Activated CD8-positive, alpha-beta memory T cell treated with anti-CD3 and anti-CD28 coated beads for 24 hours (primary cell): ENCODE measurements at regions not wholly inside any gene's neighbourhood (a gene's known extent, or its start where the extent isn't known, plus 50 kb on each side); places are given as distances from the start of the nearest gene placed in this dataset.
"Not testable (repeated sequence)": the region's sequence is repeated elsewhere in the genome, so short reads cannot be mapped to it uniquely, and the experiment has no call there.

Experiments used
- DNase-seq: peaks from one replicate; pipeline ENCODE4 v3.0.0-alpha.2; 2020

GRCh38 chr1:182191381-182192115, 130.0 kb upstream of the ZNF648 start:
- DNase-seq, result no peak

DNA sequence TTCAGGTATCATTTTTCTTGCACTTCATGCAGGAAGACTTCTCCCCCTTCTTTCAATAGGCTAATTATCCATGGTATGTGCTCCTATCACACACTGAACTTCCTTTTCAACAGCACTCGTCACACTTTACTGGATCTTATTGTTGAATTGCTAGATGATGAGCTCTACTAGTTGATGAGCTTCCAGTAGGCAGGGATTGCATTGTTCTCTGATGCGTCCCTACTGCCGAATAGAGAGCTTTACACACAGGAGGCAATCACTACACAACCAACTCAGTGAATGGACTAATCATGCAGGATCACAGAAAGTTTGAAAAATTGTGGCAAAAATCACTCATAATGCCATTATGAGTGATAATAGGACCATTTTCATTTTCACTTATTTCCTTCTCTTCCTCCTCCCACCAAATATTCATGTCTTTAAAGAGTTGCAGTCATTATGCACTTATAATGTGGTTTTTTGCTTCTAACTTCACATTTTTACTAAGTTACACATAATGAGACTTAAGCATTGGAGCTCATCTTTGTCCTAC, 128.1 kb upstream of the ZNF648 start:
- no peak for DNase-seq

DNA sequence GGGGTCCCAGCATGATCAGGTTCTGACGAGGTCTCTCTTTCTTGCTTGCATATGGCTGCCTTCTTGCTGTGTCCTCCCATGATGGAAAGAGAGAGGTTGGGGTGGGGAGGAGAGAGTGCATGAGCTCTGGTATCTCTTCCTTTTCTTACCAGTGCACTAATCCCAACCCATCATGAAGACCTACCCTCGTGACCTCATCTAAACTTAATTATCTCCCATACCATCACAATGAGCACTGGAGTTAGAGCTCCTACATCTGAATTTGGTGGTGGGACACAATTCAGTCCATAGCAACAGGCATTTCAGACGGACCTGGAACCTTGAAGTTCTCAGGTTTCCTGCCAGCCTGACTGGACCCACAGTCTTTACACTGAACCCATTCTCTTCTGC, 125.2 kb upstream of the ZNF648 start:
- no peak for DNase-seq

DNA sequence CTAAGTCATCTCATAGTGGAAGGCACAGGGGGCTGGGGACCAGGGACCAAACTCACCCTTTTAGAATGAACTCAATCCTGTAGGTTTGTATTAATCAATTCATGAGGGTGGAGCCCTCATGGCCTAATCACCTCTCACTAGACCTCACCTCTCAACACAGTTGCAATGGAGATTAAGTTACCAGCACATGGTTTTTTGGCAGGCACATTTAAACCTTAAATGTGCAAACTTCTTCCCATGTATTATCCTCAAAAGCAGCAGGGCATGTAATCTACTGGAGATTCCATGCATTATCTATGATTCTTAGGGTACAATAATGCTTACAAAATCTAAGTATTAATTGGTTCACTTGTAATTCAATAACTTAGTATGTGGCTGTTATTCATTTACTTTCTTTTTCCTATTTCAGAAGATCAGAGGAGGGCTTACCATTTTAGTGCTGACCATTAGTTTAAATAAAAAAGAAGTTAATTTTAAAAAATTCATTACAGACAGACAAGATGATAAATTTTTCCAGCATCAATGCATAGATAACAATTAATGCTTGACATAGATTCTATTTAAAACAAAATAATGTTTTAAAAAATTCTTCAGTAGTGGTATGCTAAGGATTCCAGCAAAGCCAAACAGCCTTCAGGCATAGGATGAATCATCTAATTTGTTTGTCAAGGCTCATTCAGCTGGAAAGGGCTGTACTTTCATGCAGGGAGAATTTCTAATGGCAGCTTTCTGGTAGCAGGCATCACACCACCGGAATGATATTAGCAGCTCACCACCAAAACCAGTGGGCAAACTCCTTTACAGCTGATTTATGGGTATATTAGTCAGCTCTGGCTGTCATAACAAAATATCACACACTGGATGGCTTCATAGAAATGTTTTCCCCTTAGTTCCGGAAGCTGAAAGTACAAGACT, 124.6 kb upstream of the ZNF648 start:
- no peak for DNase-seq

GRCh38 chr1:182185136-182185535, 123.6 kb upstream of the ZNF648 start:
- no peak for DNase-seq

DNA sequence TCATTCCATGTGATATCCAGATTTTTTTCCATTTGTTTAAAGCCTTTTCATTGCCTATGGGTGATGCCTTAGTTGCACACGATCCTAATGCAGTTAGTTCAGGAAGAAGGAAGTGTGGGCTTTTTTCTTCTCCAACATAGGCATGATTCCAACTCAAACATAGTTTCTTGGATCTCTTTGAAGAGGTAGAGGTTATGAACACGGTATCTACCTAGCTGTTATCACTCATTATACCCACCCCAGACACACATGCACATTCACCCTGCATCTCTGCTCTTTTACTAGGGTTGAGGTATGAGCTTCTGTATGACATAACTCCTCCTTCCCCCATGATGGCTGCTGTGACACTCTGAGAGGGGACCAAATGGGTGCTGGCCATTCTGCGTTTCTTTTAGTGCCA, 122.1 kb upstream of the ZNF648 start:
- no peak for DNase-seq

- no peak for DNase-seq
These were observed 120.8 kb upstream of the ZNF648 start for GRCh38 chr1:182182311-182182710.

DNA sequence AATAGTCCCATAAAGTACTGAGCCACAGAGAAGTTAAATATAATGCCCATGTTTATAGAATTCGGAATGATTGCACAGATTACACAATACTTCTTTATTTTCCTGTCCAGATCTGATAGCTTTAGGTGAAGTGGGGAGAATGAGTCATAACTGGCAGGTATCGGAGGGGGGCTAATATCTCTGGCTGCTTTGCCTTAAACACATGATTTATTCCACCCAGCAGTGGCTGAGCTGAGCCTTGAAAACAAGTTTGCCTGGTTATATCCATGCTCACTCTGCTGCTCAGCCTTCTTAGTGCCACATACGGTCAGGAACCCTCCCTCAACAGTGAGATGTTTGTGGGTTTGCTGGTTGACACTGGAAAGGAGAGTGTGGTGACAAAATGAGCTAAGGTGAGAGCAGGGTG, 119.7 kb upstream of the ZNF648 start:
- no peak for DNase-seq

- no peak for DNase-seq
These were observed 113.9 kb upstream of the ZNF648 start for GRCh38 chr1:182175361-182175931.

DNA sequence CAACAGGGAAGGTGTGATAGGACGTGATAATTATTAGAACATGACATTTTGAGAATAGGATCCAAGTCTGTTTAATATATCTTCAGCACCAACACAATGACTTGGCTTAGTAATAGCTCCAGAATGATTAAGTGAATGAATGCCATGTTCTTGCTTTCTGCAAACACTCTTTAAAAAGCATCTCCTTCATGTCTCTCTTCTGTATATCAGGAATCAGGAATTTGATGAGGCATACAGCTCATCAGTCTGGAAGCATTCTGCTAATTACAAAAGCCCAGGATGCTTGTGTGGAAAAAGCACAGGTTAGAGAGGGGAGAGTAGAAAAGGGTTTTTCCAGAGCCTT, 113.0 kb upstream of the ZNF648 start:
- DNase-seq, result no peak

DNA sequence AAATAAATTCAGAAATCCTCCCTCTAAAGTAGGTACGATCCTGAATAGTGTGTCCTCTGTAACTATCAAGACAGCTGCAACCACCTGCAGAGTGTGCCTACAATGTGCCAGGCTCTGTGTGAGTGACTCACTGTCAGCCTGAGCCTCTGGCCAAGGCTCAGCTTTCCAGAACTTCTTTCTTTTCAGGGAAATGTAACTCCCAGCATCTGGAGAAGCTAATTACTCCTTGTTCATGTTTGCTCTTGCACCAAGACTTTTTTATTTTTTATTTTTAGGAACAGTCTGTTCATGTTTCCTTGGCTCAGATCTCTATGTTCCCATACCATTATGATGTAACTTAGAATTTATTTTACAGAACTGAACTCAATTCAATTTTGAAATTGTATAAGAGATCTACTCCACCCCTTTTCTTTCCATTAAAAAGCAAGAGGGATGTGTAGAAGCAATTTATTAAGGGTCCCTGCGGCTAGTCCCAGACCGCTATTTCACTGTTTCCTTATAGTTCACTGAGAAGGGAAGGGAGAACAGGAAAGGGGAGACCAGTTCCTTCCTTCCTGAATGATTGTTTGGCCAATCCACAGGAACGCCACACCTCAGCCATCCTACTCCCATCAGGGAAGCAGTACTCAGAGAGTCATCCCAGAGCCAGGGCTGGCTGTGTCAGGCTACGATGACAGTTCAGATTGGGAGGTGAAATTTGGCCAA, 112.4 kb upstream of the ZNF648 start:
- no peak for DNase-seq

- no peak for DNase-seq
These were observed 111.2 kb upstream of the ZNF648 start for GRCh38 chr1:182172699-182173098.

GRCh38 chr1:182170891-182171461, 109.5 kb upstream of the ZNF648 start:
- no peak for DNase-seq

- DNase-seq, result no peak
These were observed 107.7 kb upstream of the ZNF648 start for GRCh38 chr1:182169203-182169602.

DNA sequence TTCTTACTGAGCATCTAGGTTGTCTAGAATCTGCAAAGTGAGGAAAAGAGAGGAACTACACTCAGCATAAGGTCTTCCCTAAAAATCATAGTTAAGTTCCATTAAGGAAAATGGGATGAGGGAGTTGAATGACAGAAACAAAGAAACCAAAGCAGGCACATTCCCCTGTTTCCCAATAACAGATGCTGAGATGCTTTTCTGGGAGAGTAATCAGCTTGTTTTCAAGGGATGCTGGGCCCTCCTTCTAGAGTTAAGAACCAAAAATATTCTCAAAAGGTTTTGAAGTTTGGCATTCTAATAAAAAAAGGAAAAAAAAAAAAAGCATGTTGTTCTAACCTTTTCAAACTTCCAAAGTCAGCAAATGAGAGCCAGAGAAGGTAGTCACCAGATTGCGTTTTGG, 105.2 kb upstream of the ZNF648 start:
- DNase-seq, result no peak

DNA sequence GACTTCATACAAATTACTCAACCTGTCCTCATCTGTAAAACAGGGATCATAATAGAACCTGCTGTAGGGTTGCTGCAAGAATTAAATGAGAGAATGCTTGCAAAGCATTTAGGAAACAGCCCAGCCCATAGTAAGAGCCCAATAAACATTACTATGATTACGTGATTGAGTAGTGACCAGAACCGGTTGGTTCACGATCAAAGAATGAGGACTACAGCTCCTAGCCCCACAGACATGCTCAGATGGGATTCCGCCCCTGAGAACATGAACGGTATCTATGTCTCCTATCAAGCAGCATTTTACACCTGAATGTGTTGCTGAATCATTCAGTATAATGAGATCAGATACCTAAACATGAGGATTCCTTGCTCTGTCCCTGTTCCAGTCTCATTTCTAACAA, 104.8 kb upstream of the ZNF648 start:
- no peak for DNase-seq

DNA sequence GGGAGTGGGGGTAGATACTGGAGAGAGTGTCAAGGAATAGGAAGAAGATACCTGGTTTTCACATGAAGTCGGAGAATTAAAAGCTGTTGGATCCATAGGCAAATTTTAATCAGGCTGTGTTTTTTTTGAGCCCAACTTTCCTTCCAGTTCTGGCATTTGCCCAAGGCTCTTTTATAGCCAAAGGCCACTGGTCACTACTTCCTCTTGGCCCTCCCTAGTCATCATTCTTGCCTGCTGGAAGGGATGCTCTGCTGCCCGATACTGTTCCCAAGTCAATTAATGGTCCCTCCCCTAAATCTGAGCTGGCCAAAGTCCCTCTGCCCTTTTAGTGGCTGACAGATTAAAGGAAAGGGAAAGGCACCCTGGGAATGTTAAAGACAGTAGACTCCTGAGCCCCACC, 102.8 kb upstream of the ZNF648 start:
- DNase-seq, result no peak

- DNase-seq, result no peak
These were observed 102.3 kb upstream of the ZNF648 start for GRCh38 chr1:182163821-182164223.

GRCh38 chr1:182159443-182159842, 97.9 kb upstream of the ZNF648 start:
- no peak for DNase-seq

DNA sequence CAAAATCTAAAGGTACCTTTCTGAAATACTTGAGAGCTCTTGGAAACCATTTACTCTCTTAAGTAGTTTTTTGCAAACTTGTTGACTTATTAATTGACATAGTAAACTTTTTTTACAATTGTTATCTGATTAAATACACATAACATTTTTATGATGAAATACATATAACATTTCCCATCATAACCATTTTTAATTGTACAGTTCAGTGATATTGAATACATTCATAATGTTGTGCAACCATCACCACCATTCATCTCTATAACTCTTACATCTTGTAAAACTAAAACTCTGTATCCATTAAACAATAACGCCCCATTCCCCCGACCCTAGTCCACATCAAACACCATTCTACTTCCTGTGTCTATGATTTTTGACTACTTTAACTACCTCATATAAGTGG, 95.7 kb upstream of the ZNF648 start:
- DNase-seq, result no peak

DNA sequence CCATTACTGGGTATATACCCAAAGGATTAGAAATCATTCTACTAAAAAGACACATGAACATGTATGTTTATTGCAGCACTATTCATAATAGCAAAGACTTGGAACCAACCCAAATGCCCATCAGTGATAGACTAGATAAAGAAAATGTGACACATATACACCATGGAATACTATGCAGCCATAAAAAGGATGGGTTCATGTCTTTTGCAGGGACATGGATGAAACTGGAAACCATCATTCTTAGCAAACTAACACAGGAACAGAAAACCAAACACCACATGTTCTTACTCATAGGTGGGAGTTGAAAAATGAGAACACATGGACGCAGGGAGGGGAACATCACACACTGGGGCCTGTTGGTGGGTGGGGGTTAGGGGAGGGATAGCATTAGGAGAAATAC, 92.9 kb upstream of the ZNF648 start:
- DNase-seq, result not testable (repeated sequence)

DNA sequence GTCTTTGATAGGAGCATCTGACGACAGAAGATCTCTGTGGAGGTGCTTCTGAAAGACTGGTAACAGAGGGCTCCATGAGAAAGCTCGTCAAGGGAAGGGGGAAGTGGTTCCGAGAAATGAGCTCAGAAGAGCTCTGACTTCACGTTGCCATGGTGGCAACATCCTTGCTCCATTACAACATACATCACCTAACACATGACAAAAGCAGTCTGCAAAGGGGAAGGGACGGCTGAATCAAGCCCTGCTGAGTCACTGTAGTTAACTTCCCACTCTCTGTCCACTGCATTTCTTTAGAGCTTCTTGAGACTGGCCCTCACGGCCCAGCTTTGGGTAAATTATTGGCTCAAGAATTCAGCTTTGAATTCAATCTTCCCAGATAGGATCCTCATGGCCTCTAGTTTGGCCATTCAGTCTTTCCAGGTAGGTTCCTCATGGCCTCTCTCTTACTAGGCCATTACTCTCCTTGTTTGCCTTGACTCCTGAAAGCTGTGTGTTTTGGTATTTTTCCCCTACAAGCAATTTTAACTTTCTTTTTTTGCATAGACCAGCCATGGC, 88.0 kb upstream of the ZNF648 start:
- DNase-seq, result no peak
